Osteoblast (primary cell): ENCODE measurements at regions not wholly inside any gene's neighbourhood (a gene's known extent, or its start where the extent isn't known, plus 50 kb on each side); places are given as distances from the start of the nearest gene placed in this dataset.

Experiments
- DNase-seq: peaks from one replicate; pipeline ENCODE4 v3.0.0; 2011; ENCODE audit warnings: low spot score, mixed read lengths; ENCODE audit not compliant: insufficient read length; ENCODE audit errors: missing footprints
- H2AFZ ChIP-seq: 2 replicates; pipeline ENCODE4 v1.6.0; 2011; ENCODE audit warnings: mild to moderate bottlenecking, low read length
- H3K27ac ChIP-seq: 2 replicates; pipeline ENCODE4 v1.5.1; 2011; ENCODE audit warnings: mild to moderate bottlenecking, low read depth, low read length, moderate library complexity
- H3K27me3 ChIP-seq: 2 replicates; pipeline ENCODE4 v1.6.0; 2012; ENCODE audit warnings: mild to moderate bottlenecking, control low read depth, inconsistent platforms, low read length, moderate library complexity; ENCODE audit not compliant: insufficient read depth
- H3K36me3 ChIP-seq: 2 replicates; pipeline ENCODE4 v1.5.1; 2011; ENCODE audit warnings: mild to moderate bottlenecking, low read length, control low read depth, moderate library complexity; ENCODE audit not compliant: insufficient read depth
- H3K4me1 ChIP-seq: 2 replicates; pipeline ENCODE4 v1.5.1; 2011; ENCODE audit warnings: mild to moderate bottlenecking, low read length, control low read depth, moderate library complexity; ENCODE audit not compliant: insufficient read depth
- H3K4me2 ChIP-seq: 2 replicates; pipeline ENCODE4 v1.6.0; 2011; ENCODE audit warnings: mild to moderate bottlenecking, low read length; ENCODE audit not compliant: insufficient read depth
- H3K4me3 ChIP-seq: fragments of 200-600 bp; sonication (generic); 3 replicates; pipeline ENCODE4 v1.5.1; 2012; ENCODE audit warnings: mild to moderate bottlenecking, low read length, inconsistent platforms; ENCODE audit not compliant: insufficient read depth
- H3K79me2 ChIP-seq: 2 replicates; pipeline ENCODE4 v1.6.0; 2012; ENCODE audit warnings: mild to moderate bottlenecking, low read length, control low read depth, inconsistent platforms; ENCODE audit not compliant: insufficient read depth
- H3K9me3 ChIP-seq: 2 replicates; pipeline ENCODE4 v1.5.1; 2011; ENCODE audit warnings: low read depth, low read length, control low read depth
- H4K20me1 ChIP-seq: 2 replicates; pipeline ENCODE4 v1.6.0; 2012; ENCODE audit warnings: mild to moderate bottlenecking, low read length, control low read depth; ENCODE audit not compliant: insufficient read depth
- TF ChIP-seq, protein P1 (sequence below): IDR thresholded peaks from 2 replicates; pipeline ENCODE4 v1.5.1; 2011; ENCODE audit warnings: mild to moderate bottlenecking, low read depth, low read length, moderate library complexity; ENCODE audit errors: extremely low read depth

GRCh38 chr1:112304126-112304525, 91.9 kb upstream of the CTTNBP2NL start:
- no peaks in the 10 kb centered on the region for H3K36me3 ChIP-seq
- TF ChIP-seq, protein P1, sequence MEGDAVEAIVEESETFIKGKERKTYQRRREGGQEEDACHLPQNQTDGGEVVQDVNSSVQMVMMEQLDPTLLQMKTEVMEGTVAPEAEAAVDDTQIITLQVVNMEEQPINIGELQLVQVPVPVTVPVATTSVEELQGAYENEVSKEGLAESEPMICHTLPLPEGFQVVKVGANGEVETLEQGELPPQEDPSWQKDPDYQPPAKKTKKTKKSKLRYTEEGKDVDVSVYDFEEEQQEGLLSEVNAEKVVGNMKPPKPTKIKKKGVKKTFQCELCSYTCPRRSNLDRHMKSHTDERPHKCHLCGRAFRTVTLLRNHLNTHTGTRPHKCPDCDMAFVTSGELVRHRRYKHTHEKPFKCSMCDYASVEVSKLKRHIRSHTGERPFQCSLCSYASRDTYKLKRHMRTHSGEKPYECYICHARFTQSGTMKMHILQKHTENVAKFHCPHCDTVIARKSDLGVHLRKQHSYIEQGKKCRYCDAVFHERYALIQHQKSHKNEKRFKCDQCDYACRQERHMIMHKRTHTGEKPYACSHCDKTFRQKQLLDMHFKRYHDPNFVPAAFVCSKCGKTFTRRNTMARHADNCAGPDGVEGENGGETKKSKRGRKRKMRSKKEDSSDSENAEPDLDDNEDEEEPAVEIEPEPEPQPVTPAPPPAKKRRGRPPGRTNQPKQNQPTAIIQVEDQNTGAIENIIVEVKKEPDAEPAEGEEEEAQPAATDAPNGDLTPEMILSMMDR = no peak
- H2AFZ ChIP-seq = no peak overlapping the region
- no peaks in the 10 kb centered on the region for H4K20me1 ChIP-seq
- peaks cover 19% of the 10 kb centered on the region for H3K27me3 ChIP-seq
- H3K27ac ChIP-seq = no peak overlapping the region
- H3K9me3 ChIP-seq = no peaks in the 10 kb centered on the region
- H3K4me1 ChIP-seq = no peaks in the 10 kb centered on the region
- no peaks in the 10 kb centered on the region for H3K79me2 ChIP-seq
- no peak for DNase-seq
- no peak overlapping the region for H3K4me2 ChIP-seq
- no peak overlapping the region for H3K4me3 ChIP-seq

GRCh38 chr1:112304612-112305011, 91.4 kb upstream of the CTTNBP2NL start:
- no peaks in the 10 kb centered on the region for H3K9me3 ChIP-seq
- TF ChIP-seq, protein P1 = no peak
- DNase-seq = no peak

GRCh38 chr1:112307930-112308591, 88.0 kb upstream of the CTTNBP2NL start:
- H3K27me3 ChIP-seq = peaks cover 13% of the 10 kb centered on the region
- no peak overlapping the region for H2AFZ ChIP-seq
- no peak overlapping the region for H3K4me3 ChIP-seq
- no peak for DNase-seq
- no peaks in the 10 kb centered on the region for H3K9me3 ChIP-seq
- H3K27ac ChIP-seq = no peak overlapping the region
- no peaks in the 10 kb centered on the region for H3K79me2 ChIP-seq
- H3K4me1 ChIP-seq = no peaks in the 10 kb centered on the region
- TF ChIP-seq, protein P1 = no peak
- no peaks in the 10 kb centered on the region for H3K36me3 ChIP-seq
- H4K20me1 ChIP-seq = no peaks in the 10 kb centered on the region
- no peak overlapping the region for H3K4me2 ChIP-seq

More at GRCh38 chr1:112304612-112305011, 91.4 kb upstream of the CTTNBP2NL start:
- Histone ChIP-seq H3K36me3 (no peaks in the 10 kb centered on the region), H4K20me1 (no peaks in the 10 kb centered on the region), H3K4me3 (no peak overlapping the region), H3K4me1 (no peaks in the 10 kb centered on the region), H3K79me2 (no peaks in the 10 kb centered on the region), H2AFZ (no peak overlapping the region), H3K4me2 (no peak overlapping the region), H3K27me3 (peaks cover 14% of the 10 kb centered on the region), H3K27ac (no peak overlapping the region)

DNA sequence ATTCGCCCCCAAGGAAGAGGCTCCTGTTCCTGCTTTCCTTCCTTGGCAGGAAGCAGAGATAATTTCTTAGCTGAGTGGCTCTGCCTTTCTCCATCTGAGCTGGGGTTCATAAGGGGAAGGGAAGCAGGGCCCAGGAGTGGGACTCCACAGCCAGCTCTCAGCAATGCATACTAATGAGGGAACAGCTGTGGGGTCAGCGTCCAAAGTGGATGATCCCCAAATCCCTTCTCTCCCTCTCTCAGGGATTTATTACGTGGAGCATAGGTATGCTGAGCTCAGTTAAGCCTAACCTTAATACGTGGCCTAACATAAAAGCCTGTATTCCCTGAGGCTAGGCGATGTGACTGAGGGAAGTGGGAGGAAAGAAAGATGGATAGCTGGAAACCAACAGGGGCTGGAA, 87.3 kb upstream of the CTTNBP2NL start:
- Histone ChIP-seq H3K79me2 (no peaks in the 10 kb centered on the region), H3K9me3 (no peaks in the 10 kb centered on the region), H4K20me1 (no peaks in the 10 kb centered on the region), H3K4me3 (no peak overlapping the region), H2AFZ (no peak overlapping the region), H3K36me3 (no peaks in the 10 kb centered on the region), H3K27ac (no peak overlapping the region), H3K27me3 (peaks cover 7% of the 10 kb centered on the region), H3K4me1 (no peaks in the 10 kb centered on the region), H3K4me2 (no peak overlapping the region)
- TF ChIP-seq, protein P1 = no peak
- DNase-seq = no peak
